Spinal cord (tissue), 9 donors: ENCODE measurements at regions not wholly inside any gene's neighbourhood (a gene's known extent, or its start where the extent isn't known, plus 50 kb on each side); places are given as distances from the start of the nearest gene placed in this dataset.
A peak's percentile ranks its signal among the peaks of the same experiment; 100 is the strongest.

Experiments used
- DNase-seq, 6 donors: peaks; one replicate each; pipeline versions ENCODE4 v3.0.0 to v3.0.0-alpha.2; 2013 to 2015; ENCODE audit warnings: low spot score in 6 of 6, low read depth in 4 of 6
- H3K27ac ChIP-seq: one replicate; pipeline ENCODE4 v1.5.1; 2013; ENCODE audit warnings: low read depth, low read length, control low read depth
- H3K27me3 ChIP-seq: one replicate; pipeline ENCODE4 v1.6.1; 2013; ENCODE audit warnings: low read length; ENCODE audit not compliant: control insufficient read depth, insufficient read depth
- H3K36me3 ChIP-seq: one replicate; pipeline ENCODE4 v1.6.1; 2013; ENCODE audit warnings: low read length; ENCODE audit not compliant: control insufficient read depth, insufficient read depth
- H3K4me1 ChIP-seq: one replicate; pipeline ENCODE4 v1.6.1; 2013; ENCODE audit warnings: low read length; ENCODE audit not compliant: control insufficient read depth, insufficient read depth
- H3K4me3 ChIP-seq: one replicate; pipeline ENCODE4 v1.5.1; 2013; ENCODE audit warnings: low read depth, low read length, control low read depth
- H3K9me3 ChIP-seq: one replicate; pipeline ENCODE4 v1.6.1; 2013; ENCODE audit warnings: low read length; ENCODE audit not compliant: control insufficient read depth, insufficient read depth
- WGBS: methylation state at CpG from one replicate; pipeline ENCODE4 v1.1.5; 2013; ENCODE audit warnings: missing lambda C conversion rate; ENCODE audit not compliant: insufficient coverage; 5-methylcytosine and 5-hydroxymethylcytosine counted together
- donor health status: healthy.

DNA sequence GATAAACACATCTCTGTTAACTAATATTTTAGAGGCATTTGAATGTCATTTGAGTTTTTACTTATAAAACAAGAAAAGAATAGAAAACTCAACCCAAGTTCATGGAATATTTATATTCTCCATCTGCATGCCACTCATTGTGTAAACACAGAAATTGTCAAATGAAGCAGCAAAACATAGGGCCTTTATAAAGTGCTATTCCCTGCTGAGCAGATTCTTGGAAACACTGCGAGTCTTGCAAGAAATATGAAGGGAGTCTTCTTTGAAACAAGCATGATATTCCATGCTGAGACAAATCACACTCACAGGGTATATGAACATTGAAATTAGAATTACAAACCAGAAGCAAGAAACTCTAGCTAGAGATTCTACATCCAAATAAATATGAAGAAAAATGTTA is 655.8 kb downstream of the BRINP3 start:
- DNase-seq, result peak in 1 of 6 donors; percentile 34
- Histone ChIP-seq H3K27me3 (no peaks in the 10 kb centered on the region), H3K36me3 (no peaks in the 10 kb centered on the region), H3K27ac (no peak overlapping the region), H3K4me3 (no peak overlapping the region), H3K9me3 (no peaks in the 10 kb centered on the region), H3K4me1 (no peaks in the 10 kb centered on the region)
- no CpG with 5 or more reads among the region's 1 CpG for WGBS

DNA sequence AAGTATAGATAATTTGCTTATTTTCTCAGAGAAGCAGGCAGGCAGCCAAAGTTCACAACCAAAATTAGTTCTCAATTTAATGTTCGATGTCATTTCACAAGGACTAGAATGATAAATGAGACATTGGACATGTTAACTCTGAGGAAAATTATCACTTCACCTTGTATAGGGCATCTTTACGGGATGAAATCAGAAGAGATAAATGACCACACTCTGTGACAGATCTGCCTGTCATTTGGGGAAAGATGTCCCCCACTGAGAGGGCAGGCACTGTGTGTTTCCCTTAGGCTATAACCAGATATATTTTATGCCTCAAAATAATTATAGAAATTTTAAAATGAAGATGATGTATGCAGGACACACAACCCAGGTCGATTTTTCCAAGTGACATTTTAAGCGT is 642.9 kb downstream of the BRINP3 start:
- no peaks in the 10 kb centered on the region for H3K4me1 ChIP-seq
- no peaks in the 10 kb centered on the region for H3K27me3 ChIP-seq
- WGBS, result no CpG with 5 or more reads among the region's 4 CpGs
- no peaks in the 10 kb centered on the region for H3K9me3 ChIP-seq
- H3K4me3 ChIP-seq, result no peak overlapping the region
- DNase-seq, result peak in 1 of 6 donors; percentile 45
- no peaks in the 10 kb centered on the region for H3K36me3 ChIP-seq
- H3K27ac ChIP-seq, result no peak overlapping the region

DNA sequence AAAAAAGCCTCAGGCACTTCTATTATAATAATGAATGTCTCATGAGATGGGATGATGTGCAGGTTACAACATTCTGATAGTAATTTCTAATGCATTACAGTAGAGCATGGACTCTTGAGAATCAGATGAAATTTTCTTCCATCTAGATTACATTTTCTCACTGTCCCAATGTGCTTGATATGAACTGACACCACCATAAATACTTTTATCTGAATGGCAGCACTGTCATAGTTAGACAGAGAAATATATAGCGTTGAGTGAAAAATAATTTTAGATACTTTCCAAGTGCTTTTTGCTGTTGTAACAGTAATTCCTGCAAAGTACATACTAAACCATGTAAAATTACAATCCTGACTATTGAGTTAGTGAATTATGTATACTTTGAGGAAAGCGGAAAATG is 630.1 kb downstream of the BRINP3 start:
- H3K4me1 ChIP-seq, result no peaks in the 10 kb centered on the region
- no peak for DNase-seq
- H3K36me3 ChIP-seq, result no peaks in the 10 kb centered on the region
- H3K27ac ChIP-seq, result no peak overlapping the region
- H3K4me3 ChIP-seq, result no peak overlapping the region
- no CpG with 5 or more reads among the region's 2 CpGs for WGBS
- no peaks in the 10 kb centered on the region for H3K9me3 ChIP-seq
- H3K27me3 ChIP-seq, result no peaks in the 10 kb centered on the region

DNA sequence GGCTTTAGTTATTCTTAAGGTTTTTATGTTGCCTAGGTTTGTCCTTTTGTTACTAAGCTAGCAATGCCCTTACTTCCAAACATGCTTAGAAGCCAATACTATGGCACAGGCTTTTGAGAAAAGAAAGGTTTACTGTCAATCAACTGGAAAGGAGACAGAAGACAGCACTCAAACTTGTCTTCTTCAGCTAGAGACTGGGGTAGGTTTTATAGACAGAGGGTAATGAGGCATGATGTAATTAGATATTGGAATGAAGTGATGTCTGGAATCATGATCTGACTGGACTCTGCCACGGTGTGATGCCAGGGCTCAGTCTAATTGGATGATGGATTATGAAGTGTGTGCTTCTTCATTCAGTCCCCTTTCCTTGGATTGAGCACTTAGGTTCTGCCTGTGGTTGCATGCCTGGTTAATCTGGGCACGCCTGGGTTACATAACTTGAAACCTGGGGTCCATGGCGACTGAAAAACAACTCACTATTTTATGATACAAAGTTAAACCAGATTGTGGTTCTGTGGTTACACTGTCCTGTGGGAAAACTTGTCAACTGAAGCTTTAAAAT is 625.8 kb downstream of the BRINP3 start:
- no peak for DNase-seq
- no peaks in the 10 kb centered on the region for H3K9me3 ChIP-seq
- H3K36me3 ChIP-seq, result no peaks in the 10 kb centered on the region
- no peak overlapping the region for H3K4me3 ChIP-seq
- H3K27me3 ChIP-seq, result no peaks in the 10 kb centered on the region
- no peak overlapping the region for H3K27ac ChIP-seq
- H3K4me1 ChIP-seq, result no peaks in the 10 kb centered on the region
- 10% methylated on average over 1 of the region's 3 CpGs for WGBS

DNA sequence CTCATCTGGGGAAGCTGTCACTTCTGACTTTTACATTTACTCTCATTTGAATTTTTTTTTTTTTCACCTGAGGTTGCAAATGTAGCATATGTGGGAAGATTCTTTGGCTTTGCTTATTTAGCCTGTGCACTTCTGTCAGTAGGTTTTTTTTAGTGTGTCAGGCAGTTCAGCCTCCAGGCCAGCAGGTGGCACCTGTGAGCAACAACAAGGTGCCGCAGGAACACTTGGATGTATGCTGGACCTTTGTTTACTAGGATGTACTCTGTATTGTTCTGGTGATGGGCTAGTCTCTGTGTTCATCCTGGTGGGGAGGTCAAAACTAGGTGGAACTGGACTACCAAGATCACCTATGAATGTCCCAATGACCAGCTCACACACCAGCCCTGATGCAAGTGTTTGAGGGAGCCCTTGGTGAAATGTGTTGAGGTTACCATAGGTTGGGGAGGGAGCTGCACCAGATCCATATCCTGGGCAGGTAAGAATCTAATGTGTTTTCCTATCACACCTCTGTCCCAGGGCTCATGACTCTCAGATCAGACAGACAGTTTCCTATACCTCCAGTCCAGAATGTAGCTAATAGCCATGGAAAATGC is 618.2 kb downstream of the BRINP3 start:
- H3K4me3 ChIP-seq, result no peak overlapping the region
- no peaks in the 10 kb centered on the region for H3K36me3 ChIP-seq
- no peak for DNase-seq
- H3K27me3 ChIP-seq, result no peaks in the 10 kb centered on the region
- H3K4me1 ChIP-seq, result no peaks in the 10 kb centered on the region
- H3K9me3 ChIP-seq, result peaks cover 1% of the 10 kb centered on the region
- H3K27ac ChIP-seq, result no peak overlapping the region
- WGBS, result 88% methylated on average over 1 of the region's 1 CpG

DNA sequence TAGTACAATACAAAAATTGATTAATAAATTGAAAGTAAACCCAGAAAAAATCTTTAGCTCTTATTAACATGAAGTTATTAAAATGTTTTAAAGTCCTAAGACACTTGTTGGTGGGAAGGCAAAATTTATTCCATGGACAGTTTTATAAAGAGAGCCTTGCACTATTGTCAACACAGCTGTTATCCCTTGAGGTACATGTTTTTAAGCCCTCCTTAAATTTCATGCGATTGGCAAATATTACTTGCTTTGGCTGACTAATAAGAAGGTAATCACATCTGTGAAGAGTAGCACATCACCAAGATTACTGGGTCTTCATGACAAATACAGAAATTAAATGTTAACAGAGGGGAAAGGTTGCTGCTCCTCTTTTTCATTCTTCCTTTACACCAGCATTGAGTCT is 611.1 kb downstream of the BRINP3 start:
- Histone ChIP-seq H3K4me1 (no peaks in the 10 kb centered on the region), H3K27me3 (no peaks in the 10 kb centered on the region), H3K9me3 (no peaks in the 10 kb centered on the region), H3K36me3 (no peaks in the 10 kb centered on the region), H3K4me3 (no peak overlapping the region), H3K27ac (no peak overlapping the region)
- DNase-seq, result no peak
- WGBS, result no CpG with 5 or more reads among the region's 1 CpG

DNA sequence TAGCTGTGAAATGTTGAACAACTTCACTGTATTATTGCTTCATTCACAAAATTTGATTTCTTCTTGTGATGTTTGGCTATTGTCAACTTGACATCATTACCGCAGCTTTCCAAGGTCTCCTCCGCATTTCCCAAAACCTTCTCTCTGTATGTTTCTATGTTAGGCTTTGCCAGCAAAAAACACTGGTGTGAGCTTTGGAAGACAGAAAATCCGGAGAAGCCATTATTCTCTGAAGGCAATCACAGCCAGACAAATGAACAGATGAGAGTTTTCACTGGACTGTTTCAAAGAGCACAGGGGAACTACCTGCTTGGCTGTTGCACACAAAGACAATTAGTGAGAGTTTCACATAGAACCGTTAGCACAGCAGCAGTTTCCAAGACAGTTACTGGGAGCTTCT is 609.6 kb downstream of the BRINP3 start:
- Histone ChIP-seq H3K27ac (no peak overlapping the region), H3K9me3 (no peaks in the 10 kb centered on the region), H3K36me3 (no peaks in the 10 kb centered on the region), H3K4me3 (no peak overlapping the region), H3K27me3 (no peaks in the 10 kb centered on the region), H3K4me1 (no peaks in the 10 kb centered on the region)
- WGBS, result 66% methylated on average over 4 of the region's 4 CpGs
- peak in 2 of 6 donors; percentile 7 to 47 for DNase-seq

DNA sequence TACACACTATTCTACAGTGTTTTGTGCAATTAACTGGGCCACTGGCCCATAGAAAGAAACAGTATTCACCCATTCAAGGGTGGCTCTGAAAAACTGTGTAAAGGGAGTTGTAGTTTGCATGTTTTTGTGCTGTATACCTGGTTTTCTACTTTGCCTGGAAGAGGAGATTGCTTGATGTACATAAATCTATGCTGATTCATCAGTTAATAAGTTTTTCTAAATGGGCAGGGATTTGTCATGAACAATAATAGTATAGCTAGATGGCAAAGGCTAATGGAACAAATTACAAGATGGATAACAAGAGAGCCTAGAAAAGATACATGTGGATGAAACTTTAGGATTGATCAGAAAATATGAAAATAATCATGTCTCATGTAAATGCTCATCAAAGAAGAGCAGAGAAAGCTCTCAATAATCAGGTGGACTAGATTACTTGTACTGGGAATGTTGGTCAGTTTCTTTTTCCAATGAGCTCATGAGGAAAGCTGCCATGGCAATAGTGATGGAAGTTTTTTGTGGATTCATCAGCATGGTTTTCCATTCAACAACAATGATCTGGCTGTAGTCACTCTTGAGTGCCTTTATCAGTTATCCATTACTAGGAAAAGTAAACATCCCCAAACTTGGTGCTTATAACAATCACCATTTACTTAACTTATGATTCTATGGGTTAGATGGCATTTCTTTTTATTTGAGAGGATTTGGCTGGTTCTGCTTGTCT is 602.8 kb downstream of the BRINP3 start:
- Histone ChIP-seq H3K9me3 (no peaks in the 10 kb centered on the region), H3K4me1 (no peaks in the 10 kb centered on the region), H3K36me3 (no peaks in the 10 kb centered on the region), H3K27ac (no peak overlapping the region), H3K27me3 (no peaks in the 10 kb centered on the region), H3K4me3 (no peak overlapping the region)
- DNase-seq, result no peak

DNA sequence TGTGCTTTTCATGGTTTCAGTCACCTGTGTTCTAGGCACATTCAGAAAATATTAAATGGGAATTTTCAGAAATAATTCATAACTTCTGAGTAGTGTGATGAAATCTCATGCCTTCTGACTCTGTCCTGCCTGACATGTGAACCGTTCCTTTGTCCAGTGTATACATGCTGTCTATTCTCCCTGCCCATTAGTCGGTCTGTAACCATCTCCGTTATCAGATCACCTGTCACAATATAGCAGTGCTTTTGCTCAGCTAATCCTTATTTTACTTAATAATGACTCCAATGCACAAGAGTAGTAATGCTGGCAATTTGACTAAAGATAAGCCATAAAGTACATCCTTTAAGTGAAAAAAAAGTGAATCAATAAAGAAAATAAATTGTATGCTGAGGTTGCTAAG is 597.5 kb downstream of the BRINP3 start:
- 89% methylated on average over 2 of the region's 3 CpGs for WGBS
- DNase-seq, result no peak
- H3K9me3 ChIP-seq, result no peaks in the 10 kb centered on the region
- H3K27ac ChIP-seq, result no peak overlapping the region
- no peaks in the 10 kb centered on the region for H3K4me1 ChIP-seq
- no peaks in the 10 kb centered on the region for H3K36me3 ChIP-seq
- no peaks in the 10 kb centered on the region for H3K27me3 ChIP-seq
- no peak overlapping the region for H3K4me3 ChIP-seq
